OCI-LY1 (cell line): ENCODE measurements at regions not wholly inside any gene's neighbourhood (a gene's known extent, or its start where the extent isn't known, plus 50 kb on each side); places are given as distances from the start of the nearest gene placed in this dataset.
"Not testable (repeated sequence)": the region's sequence is repeated elsewhere in the genome, so short reads cannot be mapped to it uniquely, and the experiment has no call there.

Source experiments
- H2AFZ ChIP-seq: fragments of 200-600 bp; sonication (generic), shearing (Covaris generic); 2 replicates; pipeline ENCODE4 v1.6.0; 2014; ENCODE audit warnings: antibody characterized with exemption, mild to moderate bottlenecking, low read length
- H3F3A ChIP-seq: fragments of 200-600 bp; sonication (generic), shearing (Covaris generic); 2 replicates; pipeline ENCODE4 v1.6.0; 2014; ENCODE audit warnings: mild to moderate bottlenecking, antibody characterized with exemption, low read length, moderate library complexity; ENCODE audit not compliant: insufficient read depth
- H3K27ac ChIP-seq: fragments of 200-600 bp; sonication (generic); 2 replicates; pipeline ENCODE4 v1.5.1; 2014; ENCODE audit warnings: low read length, mixed run types, mild to moderate bottlenecking, low read depth; ENCODE audit not compliant: poor library complexity, severe bottlenecking
- H3K27me3 ChIP-seq: fragments of 200-600 bp; sonication (generic); 2 replicates; pipeline ENCODE4 v1.6.0; 2014; ENCODE audit warnings: antibody characterized with exemption, mild to moderate bottlenecking, low read length, moderate library complexity; ENCODE audit not compliant: insufficient read depth
- H3K36me3 ChIP-seq: fragments of 200-600 bp; sonication (generic); 2 replicates; pipeline ENCODE4 v1.6.1; 2014; ENCODE audit warnings: mild to moderate bottlenecking, antibody characterized with exemption, low read length, moderate library complexity, mixed read lengths; ENCODE audit not compliant: insufficient read depth
- H3K4me1 ChIP-seq: fragments of 200-600 bp; sonication (generic); 2 replicates; pipeline ENCODE4 v1.5.1; 2014; ENCODE audit warnings: mild to moderate bottlenecking, low read length, moderate library complexity; ENCODE audit not compliant: insufficient read depth, severe bottlenecking
- H3K4me2 ChIP-seq: fragments of 200-600 bp; sonication (generic), shearing (Covaris generic); 2 replicates; pipeline ENCODE4 v1.6.1; 2014; ENCODE audit warnings: low read length
- H3K4me3 ChIP-seq: fragments of 200-600 bp; sonication (generic); 2 replicates; pipeline ENCODE4 v1.5.1; 2014; ENCODE audit warnings: low read length, low read depth, mild to moderate bottlenecking, mixed read lengths; ENCODE audit not compliant: poor library complexity, severe bottlenecking
- H3K79me2 ChIP-seq: fragments of 200-600 bp; shearing (Covaris generic); 2 replicates; pipeline ENCODE4 v1.6.1; 2016; ENCODE audit warnings: mixed run types, low read length, mixed read lengths; ENCODE audit not compliant: insufficient read depth
- H3K9ac ChIP-seq: fragments of 200-600 bp; sonication (generic), shearing (Covaris generic); 2 replicates; pipeline ENCODE4 v1.6.1; 2014; ENCODE audit warnings: mild to moderate bottlenecking, low read length, mixed read lengths
- H3K9me2 ChIP-seq: fragments of 200-600 bp; sonication (generic), shearing (Covaris generic); 2 replicates; pipeline ENCODE4 v1.6.1; 2014; ENCODE audit warnings: low read depth, mild to moderate bottlenecking, low read length, mixed read lengths
- H3K9me3 ChIP-seq: fragments of 200-600 bp; shearing (Covaris generic); 2 replicates; pipeline ENCODE4 v1.6.1; 2014; ENCODE audit warnings: low read length, mixed read lengths
- H4K20me1 ChIP-seq: fragments of 200-600 bp; sonication (generic), shearing (Covaris generic); 2 replicates; pipeline ENCODE4 v1.6.0; 2016; ENCODE audit warnings: mild to moderate bottlenecking, low read length; ENCODE audit not compliant: insufficient read depth
- CTCF ChIP-seq: fragments of 200-600 bp; sonication (generic), shearing (Covaris generic); IDR thresholded peaks from 2 replicates; pipeline ENCODE4 v1.5.1; 2017; ENCODE audit warnings: mild to moderate bottlenecking, antibody characterized with exemption, low read length, moderate library complexity, mixed read lengths
- EZH2 ChIP-seq: fragments of 200-600 bp; sonication (generic), shearing (Covaris generic); IDR thresholded peaks from 2 replicates; pipeline ENCODE4 v1.8.0; 2017; ENCODE audit warnings: borderline replicate concordance, mixed run types, mild to moderate bottlenecking, antibody characterized with exemption, low read length, moderate library complexity, mixed read lengths

GRCh38 chr10:61197057-61197456 is 253.1 kb upstream of the RHOBTB1 start:
- H3K36me3 ChIP-seq = no peaks in the 10 kb centered on the region
- H3K9me2 ChIP-seq = no peaks in the 10 kb centered on the region
- H3F3A ChIP-seq = no peaks in the 10 kb centered on the region
- TF ChIP-seq EZH2 (no peak), CTCF (no peak)
- no peaks in the 10 kb centered on the region for H3K4me1 ChIP-seq
- no peaks in the 10 kb centered on the region for H4K20me1 ChIP-seq
- no peaks in the 10 kb centered on the region for H3K9me3 ChIP-seq
- no peaks in the 10 kb centered on the region for H3K79me2 ChIP-seq
- no peak overlapping the region for H3K4me2 ChIP-seq
- no peak overlapping the region for H3K4me3 ChIP-seq
- no peaks in the 10 kb centered on the region for H3K27me3 ChIP-seq
- no peak overlapping the region for H3K9ac ChIP-seq
- no peak overlapping the region for H3K27ac ChIP-seq
- no peak overlapping the region for H2AFZ ChIP-seq

- Histone ChIP-seq H3K36me3 (no peaks in the 10 kb centered on the region), H3F3A (no peaks in the 10 kb centered on the region), H2AFZ (no peak overlapping the region), H3K9me3 (no peaks in the 10 kb centered on the region), H3K9me2 (no peaks in the 10 kb centered on the region), H4K20me1 (no peaks in the 10 kb centered on the region), H3K9ac (no peak overlapping the region), H3K27ac (no peak overlapping the region), H3K79me2 (no peaks in the 10 kb centered on the region), H3K4me3 (no peak overlapping the region), H3K27me3 (no peaks in the 10 kb centered on the region), H3K4me2 (no peak overlapping the region), H3K4me1 (no peaks in the 10 kb centered on the region)
- no peak for TF ChIP-seq CTCF
- no peak for TF ChIP-seq EZH2
Measured at GRCh38 chr10:61195211-61195610, 251.2 kb upstream of the RHOBTB1 start.

GRCh38 chr10:61192589-61192988 is 248.6 kb upstream of the RHOBTB1 start:
- H3K9ac ChIP-seq = not testable (repeated sequence)

DNA sequence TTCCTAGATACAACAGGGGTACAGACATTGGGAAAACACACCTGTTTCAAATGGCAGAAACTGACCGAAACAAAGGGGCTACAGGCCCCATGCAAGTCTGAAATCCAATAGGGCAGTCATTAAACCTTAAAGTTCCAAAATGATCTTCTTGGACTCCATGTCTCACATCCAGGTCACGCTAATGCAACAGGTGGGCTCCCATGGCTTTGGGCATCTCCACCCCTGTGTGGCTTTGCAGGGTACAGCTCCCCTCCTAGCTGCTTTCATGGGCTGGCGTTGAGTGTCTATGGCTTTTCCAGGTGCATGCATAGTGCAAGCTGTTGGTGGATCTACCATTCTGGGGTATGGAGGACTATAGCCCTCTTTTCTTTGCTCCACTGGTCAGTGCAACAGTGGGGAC is 248.1 kb upstream of the RHOBTB1 start:
- no peak overlapping the region for H3K4me3 ChIP-seq
- H4K20me1 ChIP-seq = no peaks in the 10 kb centered on the region
- H3F3A ChIP-seq = no peaks in the 10 kb centered on the region
- no peaks in the 10 kb centered on the region for H3K79me2 ChIP-seq
- no peaks in the 10 kb centered on the region for H3K36me3 ChIP-seq
- TF ChIP-seq CTCF (no peak), EZH2 (no peak)
- H3K4me1 ChIP-seq = no peaks in the 10 kb centered on the region
- H3K9ac ChIP-seq = no peak overlapping the region
- no peaks in the 10 kb centered on the region for H3K9me2 ChIP-seq
- no peak overlapping the region for H3K27ac ChIP-seq
- H3K27me3 ChIP-seq = no peaks in the 10 kb centered on the region
- no peak overlapping the region for H2AFZ ChIP-seq
- no peak overlapping the region for H3K4me2 ChIP-seq
- H3K9me3 ChIP-seq = no peaks in the 10 kb centered on the region

More at GRCh38 chr10:61192589-61192988, 248.6 kb upstream of the RHOBTB1 start:
- H3K9me2 ChIP-seq, H3K27ac ChIP-seq, H3K27me3 ChIP-seq, H3K4me1 ChIP-seq, H3K4me2 ChIP-seq, H4K20me1 ChIP-seq, H3F3A ChIP-seq, H3K9me3 ChIP-seq, H3K79me2 ChIP-seq, H3K36me3 ChIP-seq, H2AFZ ChIP-seq, H3K4me3 ChIP-seq: not testable (repeated sequence)
